Superior temporal gyrus (tissue), 1 donor: ENCODE measurements at regions not wholly inside any gene's neighbourhood (a gene's known extent, or its start where the extent isn't known, plus 50 kb on each side); places are given as distances from the start of the nearest gene placed in this dataset.

Experiments used
- DNase-seq: peaks from one replicate; pipeline ENCODE4 v3.0.0-alpha.2; 2016; ENCODE audit errors: extremely low spot score

DNA sequence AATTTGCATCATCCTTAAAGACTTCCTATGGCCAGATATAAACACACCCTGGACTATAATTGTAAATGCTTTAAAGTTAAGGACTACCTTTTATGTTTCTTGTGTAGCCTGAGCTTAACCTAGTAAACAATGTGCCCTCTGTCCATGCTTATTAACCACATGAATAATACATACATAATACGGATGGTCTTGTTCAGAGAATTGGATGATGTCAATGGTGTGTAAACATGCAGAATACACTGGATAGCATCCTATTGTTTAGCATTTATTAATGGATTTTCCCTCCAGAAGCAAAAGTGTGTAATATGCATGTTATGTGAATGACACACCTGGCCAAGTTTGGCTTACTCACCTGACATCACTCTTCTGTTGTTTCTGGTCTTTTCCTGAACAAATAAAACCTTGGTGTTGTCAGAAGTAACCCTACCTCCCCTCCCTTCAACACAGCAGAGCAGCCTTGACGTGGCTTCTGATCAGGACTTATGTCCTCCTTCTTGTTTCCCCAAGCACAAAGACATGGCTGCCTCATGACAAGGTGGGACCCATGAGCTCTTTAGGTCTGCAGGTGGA lies 517.9 kb downstream of the MTRR start:
- no peak for DNase-seq

DNA sequence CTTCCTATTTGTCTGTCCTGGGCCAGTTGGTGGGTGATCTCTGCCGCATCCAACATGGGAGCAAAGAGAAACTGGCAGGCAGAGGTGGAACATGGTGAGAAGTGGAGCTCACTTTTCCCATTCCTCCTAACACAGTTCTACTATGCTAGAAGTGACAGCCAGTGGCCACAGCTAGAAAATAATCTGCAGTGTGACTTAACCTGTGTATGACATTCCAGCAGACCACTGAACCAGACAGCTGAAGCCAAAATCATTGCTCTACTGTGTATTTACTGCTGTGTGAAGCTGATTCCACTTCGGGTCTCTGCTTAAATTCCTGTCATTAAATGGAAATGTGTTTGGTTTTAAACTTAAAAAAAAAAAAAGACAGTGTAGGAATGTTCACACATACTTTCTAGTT lies 523.0 kb downstream of the MTRR start:
- no peak for DNase-seq

DNA sequence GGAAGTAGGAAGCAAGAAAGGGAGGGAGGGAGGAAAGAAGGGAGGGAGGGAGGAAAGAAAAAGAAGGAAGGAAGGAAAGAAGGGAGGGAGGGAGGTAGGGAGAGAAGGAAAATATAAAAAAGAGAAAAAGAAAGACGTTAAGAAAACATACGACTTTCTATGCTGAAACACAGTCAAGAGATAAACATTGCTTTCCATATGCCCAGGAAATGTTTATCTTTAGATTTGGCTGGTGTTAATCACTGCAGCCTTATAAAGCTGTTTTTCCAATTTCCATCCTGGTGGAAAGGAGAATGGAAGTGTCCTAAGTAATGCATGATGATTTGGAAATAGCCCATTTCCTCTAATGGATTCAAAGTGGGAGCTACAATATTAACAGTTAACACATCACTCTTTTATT lies 524.3 kb downstream of the MTRR start:
- DNase-seq = no peak

DNA sequence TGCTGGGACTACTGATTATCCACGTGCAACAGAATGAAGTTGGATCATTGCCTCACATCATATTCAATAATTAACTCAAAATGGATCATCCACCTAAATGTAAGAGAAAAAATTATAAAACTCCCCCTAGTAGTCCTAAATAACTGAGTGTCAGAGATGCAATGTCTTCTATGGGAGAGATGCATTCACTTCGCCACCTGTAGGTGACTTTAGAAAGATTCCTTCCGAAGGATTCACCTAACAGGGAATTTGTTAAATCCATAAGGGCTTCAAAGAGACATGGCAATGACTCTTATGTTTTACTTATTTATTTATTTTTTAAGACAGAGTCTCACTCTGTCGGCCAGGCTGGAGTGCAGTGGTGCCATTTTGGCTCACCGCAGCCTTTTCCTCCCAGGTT lies 526.0 kb downstream of the MTRR start:
- no peak for DNase-seq

DNA sequence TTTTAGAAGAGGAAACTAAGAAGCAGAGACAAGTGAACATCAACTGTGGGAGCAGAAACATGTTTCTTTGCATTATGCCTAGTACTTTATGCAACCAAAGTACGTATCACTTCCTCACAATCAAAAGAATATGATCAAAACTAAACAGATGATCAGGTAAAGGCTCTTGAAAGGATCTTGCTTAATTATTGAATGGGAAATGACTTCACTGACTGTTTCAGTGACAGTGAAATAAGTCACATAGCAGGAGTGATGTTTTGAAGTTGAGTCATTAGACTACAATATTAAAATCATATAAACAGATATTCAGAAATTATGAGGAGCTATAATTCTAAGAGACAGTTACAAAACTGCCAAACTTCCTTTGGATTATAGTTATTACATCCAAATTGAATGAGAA lies 527.3 kb downstream of the MTRR start:
- DNase-seq = no peak

DNA sequence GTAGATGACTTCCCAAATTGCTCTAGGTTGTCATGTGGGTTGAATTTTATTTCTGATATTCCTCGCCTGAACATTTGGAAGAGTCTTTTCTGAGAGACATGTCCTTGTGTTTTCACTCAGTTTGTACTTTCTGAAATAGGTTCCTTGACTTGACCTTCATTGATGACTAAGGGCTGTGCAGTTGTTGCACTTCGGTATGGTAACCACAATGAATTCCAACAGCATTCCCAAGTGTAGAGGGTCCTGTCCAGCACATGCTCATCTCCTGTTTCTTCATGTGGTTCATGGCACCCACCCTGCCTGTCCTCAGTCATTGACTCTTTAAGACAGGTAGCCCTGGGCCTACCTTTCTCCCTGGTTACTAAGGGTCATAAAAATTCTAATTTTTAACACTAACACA lies 527.8 kb downstream of the MTRR start:
- no peak for DNase-seq

DNA sequence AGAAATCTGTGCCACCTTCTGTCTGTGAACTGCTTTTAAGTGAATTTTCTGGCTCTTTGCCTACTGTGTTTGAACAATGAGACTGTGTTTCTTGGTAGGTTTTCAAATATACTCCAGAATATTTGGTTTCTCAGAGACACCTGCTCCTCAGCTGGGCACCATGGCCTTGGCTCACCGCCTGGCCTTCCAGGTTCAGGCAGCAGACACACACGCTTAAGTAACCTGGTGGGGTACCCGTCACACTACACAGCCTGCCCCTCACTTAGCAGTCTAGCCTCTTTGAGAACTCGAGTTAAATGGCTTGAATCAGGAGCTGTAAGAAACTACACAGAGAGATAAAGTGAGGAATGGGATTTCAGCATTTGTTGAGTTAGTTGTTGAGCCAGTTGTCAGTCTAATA lies 530.5 kb downstream of the MTRR start:
- no peak for DNase-seq

DNA sequence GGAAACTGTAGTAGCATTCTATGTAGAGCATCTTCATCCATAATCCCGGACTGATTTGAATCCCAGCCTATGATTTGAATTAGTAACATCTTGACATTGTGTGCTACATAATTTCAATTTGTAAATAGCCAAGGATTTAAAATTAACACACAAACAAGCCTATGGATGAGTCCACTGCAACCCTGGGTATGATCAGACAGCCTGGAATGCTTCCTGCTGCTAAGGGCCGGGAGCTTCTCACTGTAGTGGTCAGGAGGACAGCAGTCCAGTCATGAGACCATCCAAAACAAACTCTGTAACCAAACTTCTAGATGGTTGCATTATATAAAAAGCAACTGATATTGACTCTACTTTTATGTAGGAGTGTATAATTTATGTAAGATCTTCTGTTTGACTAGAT lies 539.3 kb downstream of the MTRR start:
- no peak for DNase-seq

DNA sequence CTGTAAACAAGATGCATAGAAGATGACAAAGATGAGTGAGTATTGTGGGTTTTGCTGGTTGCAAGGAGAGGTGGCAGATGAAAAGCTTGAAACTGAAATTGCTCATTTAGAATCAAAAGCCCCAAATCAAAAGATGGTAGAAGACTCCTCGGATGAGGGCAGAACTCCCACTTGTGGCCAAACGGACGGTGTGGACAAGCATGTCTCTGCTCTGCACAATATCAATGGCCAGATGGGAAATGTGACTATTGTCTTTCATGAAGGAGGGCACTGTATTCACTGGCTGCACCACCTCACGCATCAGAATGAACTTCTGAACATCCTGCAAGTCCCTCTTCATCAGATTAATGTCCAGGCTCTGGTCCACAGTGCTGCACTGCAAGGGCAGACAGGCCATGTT lies 541.7 kb downstream of the MTRR start:
- DNase-seq = peak; percentile 35

DNA sequence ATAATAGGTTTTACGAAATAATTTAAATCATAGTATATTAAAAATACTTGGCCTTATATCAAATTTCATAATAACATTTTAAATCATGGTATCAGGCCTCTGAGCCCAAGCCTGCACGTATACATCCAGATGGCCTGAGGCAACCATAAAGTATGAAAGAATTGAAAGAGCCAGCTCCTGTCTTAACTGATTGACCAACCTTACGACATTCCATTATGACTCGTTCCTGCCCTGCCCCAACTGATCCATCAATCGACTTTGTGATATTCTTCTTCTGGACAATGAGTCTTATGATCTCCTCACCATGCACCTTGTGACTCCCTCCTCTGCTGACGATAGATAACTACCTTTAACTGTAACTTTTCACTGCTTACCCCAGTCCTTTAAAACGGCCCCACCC lies 545.0 kb downstream of the MTRR start:
- no peak for DNase-seq

DNA sequence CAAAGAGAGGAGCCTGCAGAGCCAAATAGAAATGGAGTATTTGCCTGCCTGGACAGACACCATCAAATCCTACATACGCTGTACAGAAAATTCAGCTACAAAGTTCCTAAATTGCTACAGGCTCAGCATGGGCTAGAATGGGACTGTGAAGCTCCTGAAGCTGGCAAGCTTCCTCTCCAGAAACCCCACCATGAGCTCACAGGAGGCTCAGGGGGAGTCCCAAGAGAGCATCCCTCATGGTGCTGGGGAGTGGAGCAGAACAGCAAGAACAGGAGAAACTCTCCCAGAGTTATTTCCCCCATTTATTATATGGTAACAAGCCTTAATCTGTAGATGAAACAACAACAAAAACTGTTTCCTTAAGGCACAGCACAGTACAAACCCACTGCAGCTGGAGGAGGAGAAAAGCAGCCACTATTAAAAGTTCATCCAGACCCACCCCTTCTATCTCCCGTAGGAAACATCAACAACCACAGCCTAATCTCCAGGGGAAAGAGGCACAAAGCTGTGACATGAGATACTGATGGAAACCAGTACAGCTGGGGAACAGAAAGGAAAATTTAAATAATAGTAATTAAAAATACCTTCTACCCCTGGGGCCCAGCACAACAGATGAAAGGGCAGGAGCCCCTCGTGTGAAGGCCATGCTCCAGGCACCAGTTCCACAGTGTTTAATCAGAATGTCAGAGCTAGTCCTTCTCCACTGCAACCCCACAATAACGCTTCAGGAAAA lies 548.5 kb downstream of the MTRR start:
- no peak for DNase-seq

DNA sequence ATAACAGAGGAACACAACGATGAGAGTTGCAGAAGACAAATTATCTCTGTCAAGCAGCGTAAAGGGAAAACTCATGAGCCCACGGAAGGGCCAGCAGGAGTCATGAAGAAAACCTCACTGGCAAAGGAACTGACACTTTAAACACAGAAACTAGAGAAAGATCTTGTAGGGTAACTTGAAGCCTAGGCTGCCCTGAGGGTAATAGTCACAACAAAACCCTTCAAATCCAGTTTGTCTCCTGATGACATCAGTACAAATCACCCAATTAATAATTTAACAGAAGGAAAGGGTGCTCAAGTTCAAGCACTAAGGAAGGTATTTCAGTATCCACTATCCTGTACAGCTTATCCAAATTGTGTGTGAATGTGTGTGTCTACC lies 549.1 kb downstream of the MTRR start:
- no peak for DNase-seq

DNA sequence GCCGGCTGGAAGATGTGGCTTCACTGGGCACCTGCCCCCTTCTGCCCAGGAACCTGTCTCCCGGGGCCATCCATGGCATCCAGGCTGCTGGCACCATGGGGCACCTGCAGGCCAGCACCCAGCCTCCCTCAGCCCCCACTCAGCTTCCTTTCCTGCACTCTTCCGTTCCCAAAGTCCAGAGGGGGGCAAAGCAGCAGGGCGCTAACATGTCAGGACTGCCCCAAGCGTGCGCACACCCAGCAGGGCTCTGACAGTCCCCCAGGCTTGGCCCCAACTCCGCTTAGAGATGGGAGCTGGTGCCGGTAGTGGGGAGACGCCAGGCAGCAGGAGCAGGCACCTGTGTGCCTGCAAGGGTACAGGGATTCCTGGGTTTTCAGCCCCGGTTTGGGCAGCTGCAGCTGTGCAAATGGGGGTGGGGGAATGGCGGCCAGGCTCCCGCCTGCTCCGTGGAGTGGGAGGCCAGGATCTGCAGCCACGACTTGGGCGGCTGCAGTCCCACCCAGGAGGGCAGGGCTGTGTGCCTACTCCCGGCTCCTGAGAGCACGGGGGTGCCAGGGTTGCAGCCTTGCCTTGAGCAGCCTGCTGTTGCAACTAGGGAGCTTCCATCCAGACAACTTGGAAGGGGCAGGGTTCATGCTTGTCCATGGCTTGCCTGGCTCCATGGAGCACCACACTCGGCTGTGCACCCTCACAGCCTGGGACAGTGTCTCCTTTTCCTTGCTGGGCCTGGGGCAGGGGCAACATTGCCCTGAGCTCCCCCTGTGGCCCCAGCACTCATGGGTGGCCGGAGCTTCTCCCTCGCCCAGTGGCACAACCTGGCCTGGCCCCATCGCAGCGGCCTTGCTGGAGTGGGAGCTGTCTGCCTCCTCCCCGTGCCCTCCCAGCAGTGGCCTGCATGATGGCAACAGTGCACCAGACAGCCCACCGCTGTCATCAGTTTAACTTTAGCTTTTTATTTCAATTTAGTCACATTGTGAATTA lies 561.1 kb downstream of the MTRR start:
- DNase-seq = no peak

DNA sequence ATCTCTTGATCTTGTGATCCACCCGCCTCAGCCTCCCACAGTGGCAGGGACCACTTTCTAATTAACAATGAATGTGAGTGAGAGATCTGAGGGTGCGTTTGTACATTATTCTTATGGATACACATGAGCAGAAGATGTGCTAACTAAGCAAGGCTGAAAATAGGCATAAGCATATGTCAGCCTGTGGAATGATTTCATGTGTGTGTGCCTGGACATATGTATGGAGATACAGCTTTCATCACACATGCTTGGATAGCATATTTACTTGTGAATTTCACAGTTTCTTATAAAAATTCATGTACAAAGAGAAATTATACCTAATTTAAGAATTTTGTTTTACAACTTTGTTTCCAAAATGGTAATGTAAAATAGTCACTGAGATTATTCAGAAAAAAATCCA lies 565.6 kb downstream of the MTRR start:
- DNase-seq = no peak

DNA sequence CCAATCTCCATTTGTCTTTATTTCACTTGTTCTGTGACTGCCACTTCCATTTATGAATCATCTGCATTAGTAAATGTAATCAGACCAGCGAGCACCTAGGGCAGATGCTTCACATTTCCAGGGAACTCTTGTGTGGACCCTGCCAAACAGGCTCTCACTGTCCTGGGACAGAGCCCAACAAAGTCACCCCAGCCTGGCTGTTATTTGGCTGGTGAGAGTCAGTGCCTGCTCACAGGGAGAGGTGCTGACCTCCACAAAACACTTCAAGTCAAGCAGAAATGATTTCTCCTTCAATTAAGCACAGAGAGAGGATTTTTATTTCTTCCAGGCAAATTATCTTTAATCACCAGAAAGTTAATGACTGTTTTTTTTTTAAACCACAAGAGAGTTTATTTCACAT lies 568.0 kb downstream of the MTRR start:
- no peak for DNase-seq

DNA sequence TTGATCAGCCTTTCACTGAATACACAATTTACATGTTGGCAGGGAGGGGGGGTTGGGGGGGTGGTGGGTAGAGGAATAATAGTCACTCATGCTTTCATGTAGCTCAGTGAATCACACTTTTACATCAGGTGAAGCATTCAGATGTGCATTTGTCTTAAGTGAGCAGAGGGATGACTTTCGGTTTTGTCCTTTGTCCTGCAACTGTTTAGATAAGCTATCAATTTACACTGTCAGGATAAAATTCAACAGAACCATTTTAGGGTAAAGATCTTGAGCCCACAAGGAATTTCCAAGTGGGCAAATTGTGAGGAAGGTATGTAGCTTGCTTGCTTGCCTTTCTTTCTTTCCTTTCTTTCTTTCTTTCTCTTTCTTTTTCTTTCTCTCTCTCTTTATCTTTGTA lies 576.2 kb downstream of the MTRR start:
- DNase-seq = no peak

DNA sequence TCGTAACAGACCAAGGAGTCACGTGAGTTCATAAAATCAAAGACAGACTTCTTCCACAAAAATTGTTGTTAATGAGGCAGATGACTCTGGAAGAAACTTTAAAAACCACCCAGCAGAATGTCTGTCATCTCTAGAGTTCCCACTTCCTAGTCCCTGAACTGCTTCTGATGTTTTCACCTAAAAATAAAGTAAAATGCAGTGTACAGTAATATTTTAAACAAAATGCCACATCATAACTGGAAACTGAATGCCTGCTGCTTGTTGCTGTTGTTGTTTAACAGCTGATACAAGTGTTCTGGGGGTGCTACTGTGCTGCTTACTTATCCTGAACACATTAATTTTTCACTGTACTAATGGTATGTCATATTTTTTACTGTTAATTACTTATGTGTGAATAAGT lies 577.2 kb downstream of the MTRR start:
- no peak for DNase-seq

DNA sequence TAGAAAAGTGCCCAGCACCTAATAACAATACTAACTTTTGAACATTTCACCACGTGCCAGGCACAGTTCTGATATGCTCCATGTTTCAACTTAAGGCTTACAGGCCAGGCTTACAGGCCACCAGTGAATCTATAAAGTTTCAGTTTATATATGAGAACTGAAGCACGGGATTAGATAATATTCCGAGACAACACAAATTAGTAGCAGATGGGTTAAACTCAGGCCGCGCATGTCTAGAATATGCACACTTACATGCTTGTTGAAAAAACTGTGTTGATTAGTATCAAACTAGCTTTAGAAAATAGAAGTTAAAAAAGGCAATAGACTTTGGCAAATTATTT lies 587.9 kb downstream of the MTRR start:
- no peak for DNase-seq

DNA sequence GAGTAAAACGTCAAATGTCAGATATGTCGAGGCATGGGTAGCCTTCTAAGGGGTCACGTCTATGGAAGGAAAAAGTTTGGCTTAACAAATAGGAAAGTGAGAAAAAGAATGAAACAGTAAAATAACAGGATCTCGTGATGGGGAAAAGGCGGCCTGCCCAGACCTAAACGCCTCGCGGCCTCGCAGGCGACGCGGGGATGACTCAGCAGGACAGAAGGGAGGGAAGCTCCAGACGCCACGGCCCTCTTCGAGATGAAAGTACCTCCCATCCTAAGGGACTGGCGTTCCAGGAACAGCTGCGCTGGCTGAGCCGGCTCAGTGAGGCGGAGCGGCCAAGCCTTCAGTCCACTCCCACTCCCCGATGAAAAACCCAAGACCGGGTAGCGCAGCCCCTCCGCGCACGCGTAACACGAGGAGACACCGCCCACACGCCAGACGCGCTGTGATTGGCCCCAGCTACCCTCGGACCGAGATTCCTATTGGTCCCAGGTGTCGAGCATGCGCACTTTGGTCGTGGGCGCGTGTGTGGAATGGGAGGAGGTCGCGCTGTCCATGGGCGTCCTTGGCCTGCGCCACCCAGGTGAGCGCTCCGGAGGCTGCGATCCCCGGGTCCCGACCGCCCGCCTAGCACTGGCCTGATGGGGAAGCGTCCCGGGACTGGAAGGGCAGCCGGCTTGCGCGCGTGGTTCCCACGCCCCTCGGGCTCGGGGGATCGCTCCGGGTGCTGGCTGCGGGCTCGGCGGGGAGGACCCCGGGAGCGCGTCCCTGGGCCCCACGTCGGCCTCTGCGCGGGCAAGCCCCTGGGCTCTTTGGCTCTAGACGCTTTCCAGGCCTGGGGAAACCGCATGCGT lies 588.5 kb downstream of the MTRR start:
- peak; percentile 86 for DNase-seq

DNA sequence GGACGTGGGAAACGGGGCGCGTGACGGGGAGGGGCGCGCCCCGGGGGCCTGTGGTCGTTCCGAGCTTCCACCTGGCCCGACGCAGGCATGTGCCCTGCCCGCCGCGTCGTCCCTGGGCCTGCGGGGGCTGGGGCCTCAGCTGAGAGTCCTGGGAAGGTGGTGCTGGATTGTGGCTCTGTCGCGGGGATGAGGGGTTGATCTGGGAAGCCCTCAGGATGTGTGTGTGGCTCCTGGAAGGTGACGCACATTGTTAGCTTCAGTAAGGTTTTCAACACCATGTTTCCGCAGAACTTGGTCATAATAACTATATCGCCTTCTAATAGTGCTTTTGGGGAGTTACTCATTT lies 589.1 kb downstream of the MTRR start:
- DNase-seq = no peak

DNA sequence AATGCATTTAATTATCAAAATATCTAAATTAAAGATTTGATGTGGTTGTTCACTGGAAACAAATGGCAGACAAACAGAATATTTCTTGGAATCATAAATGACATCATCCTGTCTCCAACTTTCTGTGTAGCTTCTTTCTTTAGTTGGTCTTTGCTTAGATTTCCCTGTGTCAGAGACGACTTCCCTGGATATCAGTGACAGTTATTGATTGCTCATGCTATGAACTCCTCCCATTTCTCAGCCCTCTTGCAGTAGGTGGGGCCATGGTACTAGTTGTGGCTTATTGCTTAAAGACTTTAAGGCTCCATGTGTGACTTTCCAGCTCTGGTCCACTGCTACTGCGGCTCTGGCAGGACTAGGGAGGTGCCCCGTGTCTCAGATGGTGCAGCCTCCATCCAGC lies 592.6 kb downstream of the MTRR start:
- no peak for DNase-seq

DNA sequence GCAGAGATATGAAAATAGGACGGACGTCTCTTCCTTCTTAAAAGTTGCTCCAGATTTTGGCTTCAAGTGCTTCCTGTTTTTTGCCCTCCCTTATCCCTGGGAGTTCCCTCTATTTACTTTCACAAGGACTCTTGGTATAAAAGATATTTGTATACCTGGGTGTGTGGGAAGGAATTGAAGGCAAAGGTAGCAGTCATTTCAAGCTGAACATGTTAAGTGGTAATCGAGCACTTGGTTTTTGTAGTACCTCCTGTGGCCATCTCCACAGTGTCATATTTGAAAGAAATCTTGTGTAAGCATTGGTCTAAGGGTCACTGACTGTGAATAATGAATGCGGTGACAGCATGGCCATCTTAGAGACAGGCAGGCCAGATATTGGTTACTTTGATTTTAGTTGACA lies 593.6 kb downstream of the MTRR start:
- DNase-seq = no peak
